ENCODE measurements at regions not wholly inside any gene's neighbourhood (a gene's known extent, or its start where the extent isn't known, plus 50 kb on each side); places are given as distances from the start of the nearest gene placed in this dataset.

GRCh38 chr2:238561230-238561629 lies 134.5 kb downstream of the ASB1 start (continued):
- TF ChIP-seq ELK1 (IDR thresholded peaks at IDR 0.05; ENCODE audit: low read depth, low read length) (no peak), TP53 (CRISPR knock-in tag; IDR thresholded peaks at IDR 0.05) (no peak), RCOR1 (IDR thresholded peaks at IDR 0.05; ENCODE audit: low read depth, low read length) (no peak), RARB (CRISPR knock-in tag; IDR thresholded peaks at IDR 0.05) (no peak), POLR2A (IDR thresholded peaks at IDR 0.05; ENCODE audit: low read length) (no peak), JUNB (IDR thresholded peaks at IDR 0.05) (peak; percentile 65), ATOH8 (CRISPR knock-in tag; IDR thresholded peaks at IDR 0.05; ENCODE audit: low read depth) (no peak), USF2 (IDR thresholded peaks at IDR 0.05) (0 out of 2 replicates have a peak, but pooled peaks have one; percentile 21), ESRRA (IDR thresholded peaks at IDR 0.05; ENCODE audit: borderline replicate concordance, low read length) (no peak), SREBF2 (IDR thresholded peaks at IDR 0.05) (no peak), CHD4 (IDR thresholded peaks at IDR 0.05; ENCODE audit: borderline replicate concordance) (no peak), E2F6 (IDR thresholded peaks at IDR 0.05; ENCODE audit: borderline replicate concordance, low read depth) (no peak), RNF2 (IDR thresholded peaks at IDR 0.05; ENCODE audit: borderline replicate concordance, low read depth) (no peak), HMGXB4 (CRISPR knock-in tag; IDR thresholded peaks at IDR 0.05; ENCODE audit: borderline replicate concordance) (no peak), ZC3H11A (IDR thresholded peaks at IDR 0.05) (no peak), MYC (IDR thresholded peaks at IDR 0.05; ENCODE audit: borderline replicate concordance, low read length) (no peak), CTCF (IDR thresholded peaks at IDR 0.05) (no peak), MAFK (IDR thresholded peaks at IDR 0.05; ENCODE audit: partially characterized antibody) (no peak), NFE2L2 (conservative IDR thresholded peaks at IDR 0.05; ENCODE audit: low read length) (no peak), CEBPB (IDR thresholded peaks at IDR 0.05) (peak in 1 of 2 experiments; percentile 44; a peak in 1 of 4 replicates), KDM1A (IDR thresholded peaks at IDR 0.05; ENCODE audit: low read depth) (no peak), FOXS1 (CRISPR knock-in tag; IDR thresholded peaks at IDR 0.05) (no peak), HES2 (IDR thresholded peaks at IDR 0.05) (no peak), NPAS2 (CRISPR knock-in tag; IDR thresholded peaks at IDR 0.05; ENCODE audit: borderline replicate concordance) (no peak), POLR2AphosphoS2 (conservative IDR thresholded peaks at IDR 0.05; ENCODE audit: low read length) (no peak), CBX8 (IDR thresholded peaks at IDR 0.05) (no peak), MAZ (IDR thresholded peaks at IDR 0.05; ENCODE audit: borderline replicate concordance, low read depth, low read length) (no peak), EP300 (IDR thresholded peaks at IDR 0.05) (peak; percentile 13 to 59; a peak in 2 of 5 replicates), HOXB13 (CRISPR knock-in tag; IDR thresholded peaks at IDR 0.05; ENCODE audit: low read depth) (no peak)

Data from A549 (cell line).